DND-41 (cell line): ENCODE measurements at regions not wholly inside any gene's neighbourhood (a gene's known extent, or its start where the extent isn't known, plus 50 kb on each side); places are given as distances from the start of the nearest gene placed in this dataset.

Source experiments
- ATAC-seq: fragments of 200-7000 bp; cut with Tn5 transposase; 3 replicates; pipeline ENCODE4 v1.9.1; 2021; ENCODE audit warnings: low read depth; ENCODE audit not compliant: insufficient read depth
- DNase-seq: peaks from one replicate; pipeline ENCODE4 v3.0.0-alpha.2; 2020
- H2AFZ ChIP-seq: 2 replicates; pipeline ENCODE4 v1.6.0; 2012; ENCODE audit warnings: low read depth, low read length
- H3K27ac ChIP-seq: 2 replicates; pipeline ENCODE4 v1.5.1; 2012; ENCODE audit warnings: low read length, inconsistent platforms
- H3K27me3 ChIP-seq: fragments of 200-600 bp; sonication (generic); 2 replicates; pipeline ENCODE4 v1.6.0; 2012; ENCODE audit warnings: low read length, mild to moderate bottlenecking, inconsistent platforms; ENCODE audit not compliant: insufficient read depth, poor library complexity
- H3K36me3 ChIP-seq: 2 replicates; pipeline ENCODE4 v1.5.1; 2012; ENCODE audit warnings: low read length, inconsistent platforms; ENCODE audit not compliant: insufficient read depth
- H3K4me1 ChIP-seq: 2 replicates; pipeline ENCODE4 v1.5.1; 2012; ENCODE audit warnings: mild to moderate bottlenecking, low read length; ENCODE audit not compliant: insufficient read depth
- H3K4me2 ChIP-seq: 2 replicates; pipeline ENCODE4 v1.6.0; 2012; ENCODE audit warnings: mild to moderate bottlenecking, moderate library complexity, low read length, inconsistent platforms; ENCODE audit not compliant: insufficient read depth
- H3K4me3 ChIP-seq, 2 experiments: fragments of 200-600 bp in 1 of 2; shearing (Covaris generic) in 1 of 2; 2 replicates each; pipeline ENCODE4 v1.5.1; 2012 to 2016; ENCODE audit warnings: inconsistent platforms in 2 of 2, low read length in 2 of 2, mild to moderate bottlenecking in 2 of 2, low read depth in 1 of 2, moderate library complexity in 1 of 2
- H3K79me2 ChIP-seq: 2 replicates; pipeline ENCODE4 v1.6.0; 2012; ENCODE audit warnings: low read length, inconsistent platforms; ENCODE audit not compliant: insufficient read depth
- H3K9ac ChIP-seq: 2 replicates; pipeline ENCODE4 v1.6.0; 2012; ENCODE audit warnings: low read depth, mild to moderate bottlenecking, inconsistent platforms, low read length, moderate library complexity
- H3K9me3 ChIP-seq: 2 replicates; pipeline ENCODE4 v1.5.1; 2012; ENCODE audit warnings: low read length, moderate library complexity, mild to moderate bottlenecking, inconsistent platforms; ENCODE audit not compliant: insufficient read depth, severe bottlenecking
- H4K20me1 ChIP-seq: 2 replicates; pipeline ENCODE4 v1.6.0; 2012; ENCODE audit warnings: low read length; ENCODE audit not compliant: insufficient read depth
- CTCF ChIP-seq: IDR thresholded peaks from 2 replicates; pipeline ENCODE4 v1.5.1; 2012; ENCODE audit warnings: borderline replicate concordance, low read length, moderate library complexity, mild to moderate bottlenecking; ENCODE audit not compliant: poor library complexity, severe bottlenecking; ENCODE audit errors: extremely low read depth
- EZH2 ChIP-seq: IDR thresholded peaks from 3 replicates; pipeline ENCODE4 v1.6.1; 2012; ENCODE audit warnings: borderline replicate concordance, low read depth, mild to moderate bottlenecking, moderate library complexity, low read length, inconsistent platforms; ENCODE audit not compliant: severe bottlenecking

- ATAC-seq (no peak), DNase-seq (no peak)
- no peak overlapping the region for H3K4me2 ChIP-seq
- H3K79me2 ChIP-seq = no peaks in the 10 kb centered on the region
- no peaks in the 10 kb centered on the region for H3K36me3 ChIP-seq
- H3K9ac ChIP-seq = no peak overlapping the region
- no peaks in the 10 kb centered on the region for H4K20me1 ChIP-seq
- TF ChIP-seq EZH2 (no peak), CTCF (no peak)
- H3K27ac ChIP-seq = no peak overlapping the region
- H3K4me1 ChIP-seq = no peaks in the 10 kb centered on the region
- no peak overlapping the region for H3K4me3 ChIP-seq
- H3K9me3 ChIP-seq = no peaks in the 10 kb centered on the region
- no peak overlapping the region for H2AFZ ChIP-seq
- no peaks in the 10 kb centered on the region for H3K27me3 ChIP-seq
These were observed 263.3 kb downstream of the TFCP2L1 start for GRCh38 chr2:121021685-121022084.

GRCh38 chr2:121028577-121028976 lies 256.4 kb downstream of the TFCP2L1 start:
- Histone ChIP-seq H3K27ac (no peak overlapping the region), H3K4me1 (no peaks in the 10 kb centered on the region), H3K4me2 (no peak overlapping the region), H2AFZ (no peak overlapping the region), H4K20me1 (no peaks in the 10 kb centered on the region), H3K9ac (no peak overlapping the region), H3K79me2 (no peaks in the 10 kb centered on the region), H3K4me3 (no peak overlapping the region), H3K36me3 (no peaks in the 10 kb centered on the region), H3K9me3 (no peaks in the 10 kb centered on the region), H3K27me3 (no peaks in the 10 kb centered on the region)
- TF ChIP-seq CTCF (no peak), EZH2 (no peak)
- no peak for ATAC-seq
- no peak for DNase-seq

GRCh38 chr2:121030523-121030922 lies 254.5 kb downstream of the TFCP2L1 start:
- no peaks in the 10 kb centered on the region for H3K27me3 ChIP-seq
- no peaks in the 10 kb centered on the region for H3K4me1 ChIP-seq
- DNase-seq (no peak), ATAC-seq (no peak)
- H3K9ac ChIP-seq = no peak overlapping the region
- no peak overlapping the region for H2AFZ ChIP-seq
- H4K20me1 ChIP-seq = no peaks in the 10 kb centered on the region
- H3K4me2 ChIP-seq = no peak overlapping the region
- H3K79me2 ChIP-seq = no peaks in the 10 kb centered on the region
- no peak overlapping the region for H3K27ac ChIP-seq
- H3K4me3 ChIP-seq = no peak overlapping the region
- H3K36me3 ChIP-seq = no peaks in the 10 kb centered on the region
- no peaks in the 10 kb centered on the region for H3K9me3 ChIP-seq
- TF ChIP-seq CTCF = no peak
- no peak for TF ChIP-seq EZH2

DNA sequence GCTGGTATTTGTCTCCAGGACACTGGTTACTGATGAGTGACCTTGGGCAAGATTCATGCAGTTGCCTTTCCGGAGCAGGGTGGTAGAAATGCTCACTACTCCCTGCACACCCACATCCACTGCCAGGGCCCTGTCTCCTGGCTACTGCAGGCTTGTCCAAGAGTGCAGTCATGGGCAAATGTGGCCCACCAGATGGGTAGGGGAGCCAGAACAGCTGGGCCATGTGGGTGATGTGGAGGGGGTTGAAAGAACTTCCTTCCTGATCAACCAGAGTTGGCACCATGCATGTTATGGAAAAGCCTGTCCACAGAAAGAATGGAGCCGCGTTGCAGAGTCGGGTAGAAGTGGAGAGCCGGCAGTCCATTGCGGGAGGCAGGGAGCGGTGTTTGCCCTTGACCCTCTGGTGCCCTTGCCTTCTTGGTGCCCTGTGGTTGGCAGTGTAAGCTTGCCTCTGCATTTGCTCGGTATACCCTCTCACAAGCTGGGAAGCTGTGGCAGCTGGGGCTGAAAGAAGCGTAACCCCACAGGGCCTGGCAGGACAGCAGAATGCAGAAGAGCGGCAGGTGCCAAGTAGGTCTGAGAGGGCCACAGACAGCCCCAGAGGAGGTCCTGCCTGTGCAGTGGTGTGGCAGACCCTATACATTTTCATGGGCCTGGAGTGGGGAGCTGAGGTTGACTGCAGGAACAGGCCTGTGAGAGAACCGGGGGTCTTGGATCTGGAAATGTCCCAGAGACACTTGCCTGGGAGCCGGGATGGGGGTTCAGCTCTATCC lies 253.2 kb downstream of the TFCP2L1 start:
- Histone ChIP-seq H3K9ac (no peak overlapping the region), H3K27me3 (peaks cover 9% of the 10 kb centered on the region), H4K20me1 (no peaks in the 10 kb centered on the region), H3K4me3 (no peak overlapping the region), H3K36me3 (no peaks in the 10 kb centered on the region), H3K4me1 (no peaks in the 10 kb centered on the region), H3K9me3 (no peaks in the 10 kb centered on the region), H3K79me2 (no peaks in the 10 kb centered on the region), H2AFZ (no peak overlapping the region), H3K4me2 (no peak overlapping the region), H3K27ac (no peak overlapping the region)
- ATAC-seq (no peak), DNase-seq (no peak)
- no peak for TF ChIP-seq EZH2
- no peak for TF ChIP-seq CTCF
